Glomerular endothelial cell (primary cell): ENCODE measurements at regions not wholly inside any gene's neighbourhood (a gene's known extent, or its start where the extent isn't known, plus 50 kb on each side); places are given as distances from the start of the nearest gene placed in this dataset.
"Not testable (repeated sequence)": the region's sequence is repeated elsewhere in the genome, so short reads cannot be mapped to it uniquely, and the experiment has no call there.

Experiments used
- DNase-seq: peaks from one replicate; pipeline ENCODE4 v3.0.0-alpha.2; 2011; ENCODE audit warnings: low read depth, low spot score; ENCODE audit errors: extremely low read depth

DNA sequence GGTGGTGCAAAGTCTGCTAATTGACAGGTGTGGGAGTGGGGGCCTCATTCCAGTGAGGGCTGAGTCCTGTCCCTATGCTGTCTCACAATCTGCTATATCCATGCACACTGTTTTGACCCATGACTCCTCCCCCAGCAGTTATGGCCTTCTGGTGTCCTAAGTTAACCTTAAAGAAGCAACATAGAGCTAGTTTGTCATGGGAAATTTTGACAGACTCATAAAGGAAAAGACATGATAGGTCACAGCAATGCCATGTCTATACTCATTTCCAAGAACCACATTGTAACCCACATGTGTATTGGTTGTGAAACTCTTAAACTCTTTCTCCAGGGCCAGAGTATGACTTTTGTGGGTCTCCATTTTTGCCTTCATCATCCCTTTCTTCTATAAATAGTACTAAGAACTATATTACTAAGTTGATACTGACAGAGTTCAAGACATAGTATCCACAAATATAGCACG, 78.2 kb upstream of the SLC1A4 start:
- no peak for DNase-seq

DNA sequence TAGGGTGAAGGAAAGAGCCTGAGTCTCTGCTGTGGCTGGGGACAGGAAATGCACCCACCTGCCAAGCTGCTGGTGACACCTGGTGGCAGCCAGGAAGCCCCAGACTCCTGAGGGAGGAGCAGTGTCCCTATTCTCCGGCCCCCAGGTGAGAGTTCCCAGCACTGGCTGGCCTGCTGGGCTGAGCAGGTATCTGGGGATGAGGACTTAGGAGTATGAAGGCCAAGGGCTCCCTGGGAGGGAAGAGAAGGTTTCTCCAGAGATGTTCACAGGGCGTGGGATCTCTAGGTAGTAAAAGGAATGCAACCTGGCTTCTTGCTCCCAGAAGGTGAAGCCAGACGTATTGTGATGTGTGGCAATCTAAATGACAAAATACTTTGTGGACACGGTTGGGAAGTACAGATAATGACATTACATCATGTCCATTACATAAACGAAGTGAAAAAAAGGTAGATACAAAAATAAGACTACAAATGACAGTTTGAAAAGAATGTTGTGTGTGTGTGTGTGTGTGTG, 75.8 kb upstream of the SLC1A4 start:
- DNase-seq, result no peak

DNA sequence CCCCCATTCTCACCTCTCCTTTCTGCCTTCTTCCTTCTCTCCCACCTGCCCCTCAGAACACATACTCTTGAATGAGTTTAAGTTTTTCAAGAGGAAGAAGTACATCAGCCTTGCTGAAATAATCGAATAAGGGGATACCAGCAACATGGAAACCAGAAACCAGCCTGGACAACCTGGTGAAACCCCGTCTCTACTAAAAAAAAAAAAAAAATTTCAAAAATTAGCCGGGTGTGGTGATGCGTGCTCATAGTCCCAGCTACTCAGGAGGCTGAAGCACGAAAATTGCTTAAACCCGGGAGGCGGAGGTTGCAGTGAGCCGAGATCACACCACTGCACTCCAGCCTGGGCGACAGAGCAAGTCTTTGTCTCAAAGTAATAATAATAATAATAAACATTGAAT, 75.0 kb upstream of the SLC1A4 start:
- DNase-seq, result no peak

DNA sequence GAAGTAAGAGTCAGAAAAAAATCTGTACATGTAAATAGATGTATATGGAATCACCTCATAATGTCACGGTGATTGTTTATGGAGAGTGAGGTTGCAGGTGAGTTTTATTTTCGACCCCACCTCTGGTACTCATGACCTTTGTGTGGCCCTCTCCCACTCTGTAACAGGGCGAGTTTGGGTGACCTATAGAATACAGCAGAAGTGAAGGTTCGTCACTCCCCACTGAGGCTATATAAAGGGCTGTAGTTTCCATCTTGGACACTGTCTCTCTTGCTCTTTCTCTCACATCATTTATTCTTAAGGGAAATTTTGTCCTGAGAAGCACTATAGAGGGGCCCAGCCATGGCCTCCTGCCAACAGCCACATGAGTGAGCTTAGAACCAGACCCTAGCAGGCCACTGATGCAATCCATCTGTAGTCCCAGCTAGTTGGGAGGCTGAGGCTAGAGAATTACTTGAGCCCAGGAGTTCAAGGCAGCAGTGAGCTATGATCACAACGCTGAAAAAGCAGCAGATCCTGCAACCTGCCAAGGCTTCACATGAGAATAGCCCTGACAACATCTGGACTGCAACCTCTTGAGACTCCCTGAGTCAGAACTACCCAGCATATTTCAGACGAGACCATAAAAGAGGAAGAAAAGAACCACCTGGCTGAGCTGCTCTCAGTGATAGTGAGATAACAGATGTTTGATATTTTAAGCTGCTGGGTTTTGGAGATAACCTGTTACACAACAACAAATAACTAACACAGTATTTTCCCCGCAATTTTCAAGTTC, 74.3 kb upstream of the SLC1A4 start:
- DNase-seq, result no peak

DNA sequence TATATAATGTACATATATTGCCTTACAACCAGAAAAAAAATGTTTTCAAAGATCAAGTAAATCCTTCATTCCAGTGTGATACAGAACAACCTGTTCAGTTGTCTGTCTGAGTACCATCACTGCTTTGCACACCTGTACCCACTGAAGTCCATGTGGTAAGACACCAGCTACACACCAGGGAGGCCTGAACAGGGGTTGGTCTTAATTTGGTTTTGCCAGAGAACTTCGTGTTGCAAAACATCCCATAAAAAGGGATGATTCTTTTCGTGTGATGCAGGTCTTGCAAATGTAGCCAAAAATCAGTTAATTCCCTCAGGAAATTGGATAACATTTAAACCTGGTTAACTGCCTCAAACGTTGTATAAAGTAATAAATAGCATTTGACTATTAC, 73.7 kb upstream of the SLC1A4 start:
- no peak for DNase-seq

DNA sequence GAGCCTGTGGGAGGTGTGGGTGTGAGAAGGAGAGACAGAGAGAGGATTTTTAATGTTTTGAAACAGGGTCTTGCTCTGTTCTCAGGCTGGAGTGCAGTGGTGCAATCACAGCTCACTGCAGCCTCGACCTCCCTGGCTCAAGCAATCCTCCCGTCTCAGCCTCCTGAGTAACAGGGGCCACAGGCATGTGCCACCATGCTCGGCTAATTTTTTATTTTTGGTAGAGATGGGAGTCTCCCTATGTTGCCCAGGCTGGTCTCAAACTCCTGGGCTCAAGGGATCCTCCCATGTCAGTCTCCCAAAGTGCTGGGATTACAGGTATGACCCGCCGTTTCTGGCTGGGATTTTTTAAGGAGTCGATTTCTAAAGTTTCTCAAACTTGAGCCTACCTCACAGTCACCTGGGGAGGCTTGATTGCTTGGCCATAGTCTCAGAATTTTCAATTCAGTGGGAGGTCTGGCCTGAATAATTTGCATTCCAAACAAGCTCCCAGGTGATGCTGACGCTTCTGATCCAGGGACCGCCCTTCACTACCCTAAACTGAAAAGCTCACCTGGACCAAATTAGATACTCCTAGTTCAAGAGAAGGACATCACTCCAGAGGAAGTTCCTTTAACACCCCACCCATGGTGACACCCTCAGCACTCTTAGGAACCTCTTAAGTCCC, 70.8 kb upstream of the SLC1A4 start:
- no peak for DNase-seq

DNA sequence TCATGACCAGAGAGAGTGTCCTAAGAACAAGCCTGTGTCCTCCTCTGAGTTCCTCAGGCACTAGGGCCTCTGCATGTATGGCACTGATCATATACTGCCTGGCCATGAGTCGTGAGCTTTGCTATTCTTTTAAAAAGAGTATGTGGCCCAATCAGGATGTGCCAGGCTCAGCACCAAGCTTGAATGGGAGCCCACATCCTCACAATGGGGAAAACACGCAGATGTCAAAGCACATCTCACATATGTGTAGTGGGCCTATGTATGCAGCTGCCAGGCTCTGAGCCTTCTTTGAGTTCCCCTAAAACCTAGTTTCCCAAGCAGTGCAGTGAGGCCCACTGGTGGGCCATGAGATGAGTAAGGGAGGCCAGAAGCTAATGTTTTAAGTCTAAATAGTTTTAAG, 69.9 kb upstream of the SLC1A4 start:
- no peak for DNase-seq

DNA sequence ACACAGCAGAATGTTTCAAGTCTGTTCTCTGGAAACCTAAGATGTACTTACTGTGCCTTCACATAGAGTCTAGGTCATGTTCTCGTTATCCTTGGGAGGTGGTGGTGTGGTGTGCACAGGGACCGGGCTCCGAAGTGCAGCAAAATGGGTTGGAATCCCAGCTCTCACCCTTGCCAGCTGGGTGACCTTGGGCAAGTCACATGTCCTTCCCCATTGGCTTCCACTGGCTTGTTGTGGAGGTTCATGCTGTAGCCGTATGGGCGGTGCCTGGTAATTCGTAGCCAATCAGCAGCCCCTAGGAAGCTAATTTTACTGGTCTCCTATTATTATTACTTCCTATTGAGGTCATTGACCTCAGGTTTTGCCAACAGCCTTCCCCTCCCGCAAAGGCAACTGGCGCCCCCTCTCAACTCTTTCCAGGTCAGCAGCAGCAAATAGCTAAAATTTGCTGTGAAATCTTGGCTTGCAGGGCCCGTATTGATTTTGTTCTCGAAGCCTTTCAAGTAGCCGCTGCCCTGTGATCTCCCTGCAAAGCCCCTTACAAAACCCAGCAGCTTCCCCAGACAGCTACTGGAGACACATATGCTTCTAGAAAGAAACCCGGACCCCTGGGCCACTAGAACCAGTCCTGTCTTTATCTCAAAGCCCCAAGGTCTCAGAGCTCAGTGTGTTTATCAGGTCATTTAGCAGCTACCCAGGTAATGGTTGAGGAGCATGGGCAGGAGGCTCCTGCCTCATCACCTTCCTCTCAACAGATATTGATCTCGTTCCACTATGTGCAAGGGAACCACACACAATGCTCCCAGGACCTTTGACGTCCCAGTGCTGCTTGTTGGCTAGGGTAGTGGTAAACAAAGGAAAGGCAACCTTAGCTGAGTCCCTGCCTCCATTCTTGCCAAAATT, 66.5 kb upstream of the SLC1A4 start:
- no peak for DNase-seq

DNA sequence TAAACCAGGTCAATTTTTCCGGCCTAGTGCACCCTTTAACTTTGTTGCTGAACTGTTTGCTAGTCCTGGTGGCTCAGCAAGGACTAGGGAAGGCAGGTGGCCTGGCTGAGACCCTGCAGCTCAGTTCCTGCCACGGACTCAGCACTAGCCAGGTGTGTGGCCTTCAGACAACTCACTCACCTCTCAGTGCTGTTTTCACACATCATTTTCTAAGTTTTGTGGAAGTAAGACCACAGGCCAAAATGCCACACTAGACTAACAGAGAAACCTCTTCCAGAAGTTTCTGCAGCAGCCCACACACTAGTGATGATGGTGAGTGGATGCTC, 65.9 kb upstream of the SLC1A4 start:
- DNase-seq, result no peak

DNA sequence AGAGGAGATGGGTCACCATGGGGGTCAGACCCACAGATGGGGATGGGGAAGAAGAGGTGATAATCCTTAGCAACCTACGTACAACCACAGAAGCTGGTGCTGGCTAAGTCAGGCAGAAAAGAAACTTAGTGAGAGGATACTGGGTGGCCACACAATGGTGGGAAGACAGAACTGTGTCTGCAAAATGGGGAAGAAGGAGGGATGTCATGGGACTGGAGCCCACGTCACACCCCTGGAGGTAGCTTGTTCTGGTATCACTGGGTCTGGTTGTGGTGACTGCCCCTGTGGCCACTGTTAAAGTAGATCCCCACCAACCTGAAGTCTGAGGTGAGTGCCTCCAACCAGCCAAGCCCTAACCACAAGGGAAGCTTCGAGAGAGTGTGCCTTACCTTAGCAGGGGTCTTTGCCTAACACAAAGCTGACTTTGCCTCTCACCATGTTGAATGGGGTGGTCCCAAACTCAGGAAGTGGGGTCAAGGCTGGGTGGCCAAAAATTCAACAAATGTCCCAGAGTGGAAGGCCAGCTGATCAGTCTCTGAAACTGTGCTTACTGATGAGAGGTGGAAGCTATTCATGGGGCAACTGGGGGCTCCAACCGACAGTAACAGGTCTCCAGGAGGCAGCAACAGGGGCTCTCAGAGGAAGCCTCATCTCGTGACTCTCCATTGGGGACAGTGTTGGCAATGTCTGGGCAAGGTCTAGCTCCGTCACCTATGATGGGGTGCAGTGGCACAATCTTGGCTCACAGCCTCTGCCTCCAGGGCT, 64.8 kb upstream of the SLC1A4 start:
- no peak for DNase-seq

DNA sequence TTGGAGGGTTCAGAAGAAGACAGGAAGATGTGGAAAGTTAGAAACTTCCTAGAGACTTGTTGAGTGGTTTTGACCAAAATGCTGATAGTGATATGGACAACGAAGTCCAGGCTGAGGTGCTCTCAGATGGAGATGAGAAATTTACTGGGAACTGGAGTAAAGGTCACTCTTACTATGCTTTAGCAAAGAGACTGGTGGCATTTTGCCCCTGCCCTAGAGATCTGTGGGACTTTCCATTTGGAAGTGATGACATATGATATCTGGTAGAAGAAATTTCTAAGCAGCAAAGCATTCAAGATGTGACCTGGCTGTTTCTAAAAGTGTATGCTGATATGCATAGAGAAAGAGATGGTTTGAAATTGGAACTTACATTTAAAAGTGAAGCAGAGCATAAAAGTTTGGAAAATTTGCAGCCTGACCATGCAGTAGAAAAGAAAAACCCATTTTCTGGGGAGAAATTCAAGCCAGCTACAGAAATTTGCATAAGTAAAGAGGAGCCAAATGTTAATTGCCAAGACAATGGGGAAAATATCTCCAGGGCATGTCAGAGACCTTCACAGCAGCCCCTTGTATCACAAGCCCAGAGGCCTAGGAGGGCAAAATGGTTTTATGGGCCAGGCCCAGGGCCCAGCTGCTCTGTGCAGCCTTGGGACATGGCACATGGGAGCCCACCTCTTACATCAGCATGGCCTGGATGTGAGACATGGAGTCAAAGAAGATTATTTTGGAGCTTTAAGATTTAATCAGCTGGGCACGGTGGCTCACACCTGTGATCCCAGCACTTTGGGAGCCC, 63.1 kb upstream of the SLC1A4 start:
- DNase-seq, result not testable (repeated sequence)

DNA sequence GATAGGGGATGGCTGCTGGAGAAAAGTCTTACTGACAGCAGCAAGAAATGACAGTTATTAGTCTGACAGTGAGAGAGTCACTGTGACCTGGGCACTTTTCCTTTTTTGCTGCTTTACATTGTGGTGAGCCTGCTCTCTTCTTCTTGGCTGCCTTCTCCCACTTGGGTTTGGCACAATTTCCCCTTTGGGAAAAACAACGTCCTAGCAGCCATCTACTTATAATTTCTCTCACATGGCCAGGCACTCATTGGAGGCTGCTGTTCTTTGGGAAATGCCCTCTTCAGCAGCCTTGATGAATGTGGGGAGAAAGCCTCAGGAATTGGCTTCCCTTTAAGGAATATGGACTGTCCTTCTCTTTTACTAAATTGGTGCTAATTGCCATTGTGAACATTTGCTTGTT, 60.4 kb upstream of the SLC1A4 start:
- no peak for DNase-seq

DNA sequence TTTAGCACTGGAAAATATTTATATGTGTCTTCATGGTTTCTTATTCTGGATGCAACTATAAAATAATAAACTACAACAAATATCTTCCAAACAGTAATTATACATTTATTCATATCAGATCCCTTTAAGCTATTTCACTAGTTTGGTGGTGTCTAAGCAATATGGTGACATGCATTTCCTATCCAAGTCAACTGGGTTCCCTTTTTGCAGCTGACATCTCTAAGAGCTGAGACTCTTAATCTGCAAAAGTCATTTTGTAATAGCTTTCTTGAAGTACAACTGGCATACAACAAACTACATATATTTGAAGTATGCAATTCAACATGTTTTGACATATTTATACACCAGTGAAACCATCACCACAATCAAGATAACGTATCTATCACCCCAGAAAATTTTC, 59.9 kb upstream of the SLC1A4 start:
- no peak for DNase-seq

DNA sequence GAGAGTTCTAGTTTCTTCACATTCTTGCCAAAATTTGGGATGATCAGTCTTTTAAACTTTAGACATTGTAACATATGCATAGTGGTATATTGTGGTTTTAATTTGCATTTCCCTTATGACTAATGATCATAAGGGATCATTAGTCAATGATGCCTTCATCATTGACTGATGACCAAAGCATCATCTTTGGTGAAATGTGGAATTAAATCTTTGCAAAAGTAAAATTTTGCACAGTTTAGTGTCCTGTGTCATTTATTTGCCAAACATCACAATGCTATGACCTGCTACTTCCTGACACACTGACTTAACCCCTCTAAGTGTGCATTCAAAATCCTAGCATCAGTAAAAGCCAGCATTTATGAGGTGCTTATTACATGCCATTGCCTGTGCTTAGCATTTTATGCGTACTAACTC, 58.9 kb upstream of the SLC1A4 start:
- no peak for DNase-seq

DNA sequence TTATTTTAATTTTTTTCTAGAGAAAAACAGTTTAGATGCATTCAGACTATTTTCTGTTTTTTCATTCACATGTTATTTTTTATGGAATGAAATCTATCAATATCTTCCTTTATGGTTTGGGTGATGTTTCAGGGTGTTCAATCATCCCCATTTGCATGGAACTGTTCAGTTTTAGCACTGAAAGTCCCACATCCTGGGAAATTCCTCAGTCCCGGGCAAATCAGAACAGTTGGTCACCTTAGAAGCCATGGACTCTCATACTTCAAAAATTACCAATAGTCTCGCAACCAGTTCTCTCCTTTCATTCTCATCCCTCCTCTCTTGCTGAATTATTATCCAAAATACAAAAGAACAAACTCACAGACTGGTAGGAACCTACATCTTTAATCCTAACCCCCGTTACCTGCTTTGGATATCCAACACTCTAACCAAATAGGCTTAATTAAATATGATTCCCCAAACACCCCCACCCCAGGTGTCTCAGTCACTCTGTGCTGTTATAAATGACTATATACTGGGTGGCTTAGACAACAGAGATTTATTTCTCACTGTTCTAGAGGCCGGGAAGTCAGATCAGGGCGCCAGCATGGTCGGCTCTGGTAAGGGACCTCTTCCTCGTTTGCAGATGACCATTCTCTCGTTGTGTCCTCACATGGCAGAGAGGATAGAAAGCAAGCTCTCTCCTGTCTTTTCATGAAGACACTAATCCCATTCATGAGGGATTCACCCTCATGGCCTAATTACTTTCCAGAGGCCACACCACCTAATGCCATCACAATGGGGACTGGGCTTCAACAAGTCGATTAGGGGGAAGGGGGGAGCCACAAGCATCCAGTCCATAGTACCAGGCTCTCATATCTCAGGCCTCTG, 57.7 kb upstream of the SLC1A4 start:
- no peak for DNase-seq

DNA sequence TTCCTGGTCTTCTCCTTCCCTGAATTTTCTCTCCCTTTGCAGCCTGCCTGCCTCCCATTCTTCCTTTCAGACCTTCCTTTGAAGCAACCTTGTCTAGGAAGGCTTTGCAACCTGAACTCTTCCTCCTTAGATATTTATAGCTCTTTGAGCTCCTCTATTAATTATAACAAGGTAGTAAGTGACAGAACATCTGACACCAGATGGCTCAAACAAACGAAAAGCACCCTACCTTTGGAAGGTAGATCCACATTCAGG, 57.2 kb upstream of the SLC1A4 start:
- no peak for DNase-seq

DNA sequence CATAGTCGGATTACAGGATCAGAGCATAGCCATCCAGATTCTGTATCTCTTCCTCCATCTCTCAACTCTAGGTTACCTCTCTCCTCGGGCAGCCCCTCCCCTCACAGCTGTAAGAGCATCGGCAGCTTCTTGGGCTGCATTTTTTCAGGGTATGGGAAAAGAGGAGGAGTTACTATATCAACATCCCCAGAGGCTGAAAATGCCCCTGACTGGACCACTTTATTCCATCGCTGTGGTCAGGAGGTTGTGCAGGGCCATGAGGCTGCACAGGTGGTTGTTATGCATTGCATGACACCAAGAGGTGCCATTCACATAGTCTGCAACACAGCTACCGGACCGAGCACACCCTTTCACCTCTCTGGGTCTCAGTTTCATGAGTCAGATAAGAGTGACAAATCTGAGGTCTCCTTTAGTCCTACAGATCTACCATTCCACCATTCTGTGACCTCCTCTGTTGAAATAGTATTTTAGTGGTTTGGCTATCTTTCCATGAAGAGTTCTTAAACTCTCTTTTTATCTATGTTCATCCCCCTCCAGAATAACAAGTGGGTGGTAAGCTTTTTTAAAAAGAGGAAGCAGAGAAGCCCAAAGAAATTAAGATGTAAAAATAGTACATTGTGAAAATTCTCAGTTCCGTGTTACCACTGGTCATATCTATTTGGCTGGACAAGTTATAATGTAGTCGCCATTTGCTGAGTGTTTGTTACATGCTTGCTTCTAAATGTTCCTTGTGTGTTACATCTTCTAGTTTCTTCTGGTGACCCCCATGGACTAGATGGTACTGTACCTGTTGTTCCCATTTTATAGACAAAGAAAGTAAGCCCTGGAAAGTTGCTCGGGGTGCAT, 56.6 kb upstream of the SLC1A4 start:
- no peak for DNase-seq

DNA sequence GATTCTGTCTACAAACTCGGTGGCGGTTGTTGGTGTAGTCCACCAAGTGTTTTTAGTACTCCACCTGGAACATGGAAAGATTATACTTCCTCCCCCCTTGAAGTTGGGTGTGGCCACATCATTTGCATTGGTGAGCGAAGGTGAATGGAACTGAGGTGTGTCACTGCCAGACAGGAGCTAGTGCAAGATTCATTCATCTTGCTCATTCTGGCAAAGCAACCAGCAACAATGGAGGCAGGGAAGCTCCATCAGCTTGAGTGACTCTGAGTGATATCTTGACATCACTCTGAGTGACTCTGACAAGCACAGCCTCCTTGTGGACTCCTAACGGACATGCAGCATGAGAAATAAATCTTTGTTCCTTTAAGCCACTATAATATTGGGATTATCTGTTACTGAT, 54.7 kb upstream of the SLC1A4 start:
- DNase-seq, result no peak
